ENCODE measurements at regions not wholly inside any gene's neighbourhood (a gene's known extent, or its start where the extent isn't known, plus 50 kb on each side); places are given as distances from the start of the nearest gene placed in this dataset.
"Not testable (repeated sequence)": the region's sequence is repeated elsewhere in the genome, so short reads cannot be mapped to it uniquely, and the experiment has no call there.

DNA sequence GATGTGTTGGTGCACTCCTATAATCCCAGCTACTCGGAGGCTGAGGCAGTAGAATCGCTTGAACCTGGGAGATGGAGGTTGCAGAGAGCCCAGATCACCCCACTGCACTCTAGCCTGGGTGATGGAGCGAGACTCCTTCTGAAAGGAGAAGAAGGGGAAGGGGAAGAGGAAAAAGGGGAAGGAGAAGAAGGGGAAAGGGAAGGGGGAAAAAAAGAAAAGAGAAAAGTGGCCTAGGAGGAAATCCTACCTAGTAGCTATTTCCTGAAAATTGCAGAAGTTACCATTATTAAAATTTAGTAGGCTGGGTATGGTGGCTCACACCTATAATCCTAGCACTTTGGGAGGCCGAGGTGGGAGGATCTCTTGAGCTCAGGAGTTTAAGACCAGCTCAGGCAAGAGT lies 67.4 kb downstream of the ARRDC3 start:
- DNase-seq, result no peak

DNA sequence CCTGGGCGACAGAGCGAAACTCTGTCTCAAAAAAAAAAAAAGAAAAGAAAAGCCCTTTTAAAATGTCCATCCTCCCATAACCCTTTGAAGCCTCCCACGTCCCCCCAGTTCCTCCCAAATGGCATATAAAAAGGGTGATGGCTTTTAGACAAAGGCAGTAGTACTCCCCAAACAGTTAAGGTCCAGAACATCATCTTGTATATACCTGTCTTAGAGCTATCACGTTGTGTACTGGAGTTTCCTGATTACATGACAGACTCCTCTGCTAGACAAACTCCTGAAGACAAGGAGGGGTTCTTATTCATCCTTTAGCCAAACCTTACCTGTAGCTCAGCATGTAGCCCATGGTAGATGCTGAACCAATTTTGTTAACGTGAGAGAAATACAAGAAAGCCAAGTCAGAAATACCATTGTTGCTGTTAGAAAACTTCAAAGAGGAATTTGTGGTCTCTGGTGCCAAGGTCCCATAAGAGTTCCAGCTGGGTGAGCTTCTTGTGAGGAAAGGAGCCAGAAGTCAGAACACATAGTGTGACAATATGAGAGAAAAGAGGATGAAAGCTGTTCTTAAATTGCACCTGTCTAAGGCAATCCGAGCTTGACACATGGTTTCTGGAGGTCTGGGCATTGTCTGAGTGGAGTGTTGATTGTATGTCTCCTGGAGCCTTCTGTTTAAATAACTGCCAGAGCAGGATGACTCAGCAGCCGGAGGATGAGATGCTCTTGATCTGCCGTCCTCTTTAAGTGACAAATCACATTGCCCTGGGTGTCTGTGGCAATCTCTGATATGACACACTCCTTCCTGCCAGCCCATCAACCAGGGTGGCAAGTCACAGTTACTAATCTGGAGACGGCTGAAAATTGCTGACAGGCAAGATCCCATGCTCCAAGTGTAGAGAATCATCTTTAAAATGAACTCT lies 69.1 kb downstream of the ARRDC3 start:
- peak; percentile 97 for DNase-seq

DNA sequence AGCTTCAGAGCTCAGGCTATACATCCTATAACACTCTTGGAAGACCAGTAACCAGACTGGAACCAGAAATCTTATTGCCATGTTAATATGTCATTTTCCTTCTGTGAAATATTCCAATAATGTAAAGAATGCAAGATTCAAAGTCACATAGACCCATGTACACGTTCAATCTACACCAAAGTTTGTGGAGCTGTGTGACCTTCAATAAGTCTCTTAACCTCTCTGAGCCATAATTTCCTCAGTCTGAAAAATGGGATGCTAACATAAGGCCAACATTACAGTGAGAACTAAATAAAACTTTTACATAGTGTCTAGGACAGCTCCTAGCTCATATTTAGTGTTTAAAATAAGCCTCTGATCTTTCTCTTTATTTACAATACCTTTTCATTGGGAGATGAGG lies 70.4 kb downstream of the ARRDC3 start:
- no peak for DNase-seq

DNA sequence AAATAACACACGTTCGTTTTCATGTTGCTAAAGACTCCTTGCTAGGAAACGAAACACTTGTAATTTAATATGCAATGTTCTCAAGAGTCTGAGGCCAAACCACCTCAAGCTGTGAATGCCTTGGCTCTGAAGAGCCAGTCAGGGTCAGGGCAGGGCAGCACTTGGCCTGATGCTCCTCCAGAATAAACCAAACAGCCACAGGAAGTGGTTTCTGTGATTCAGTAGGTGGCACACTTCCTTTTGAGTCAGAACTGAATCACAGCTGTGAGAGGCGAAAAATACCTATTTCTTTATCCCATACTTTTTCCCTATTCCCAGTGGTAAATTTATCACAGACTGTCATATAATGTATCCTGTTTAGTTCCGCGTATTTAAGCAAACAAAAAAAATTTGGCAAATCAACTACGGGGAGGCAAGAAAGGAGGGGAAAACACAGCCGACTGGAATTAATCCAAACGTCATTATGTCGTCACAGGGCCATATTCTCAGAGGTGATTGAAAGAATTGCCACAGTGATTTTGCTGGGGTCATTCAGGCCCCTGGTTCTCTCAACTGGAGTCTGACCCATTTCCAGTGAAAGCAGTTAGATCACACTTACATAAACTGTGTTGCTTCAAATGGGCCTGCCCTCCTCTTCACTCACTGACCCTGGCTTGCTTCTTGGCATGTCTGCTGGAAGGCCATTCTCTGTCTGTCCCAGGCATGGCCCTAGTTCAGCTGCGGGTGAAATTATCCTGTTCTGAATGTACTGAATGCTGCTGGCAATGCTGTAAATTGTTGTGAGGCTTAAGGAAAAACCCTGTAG lies 71.2 kb downstream of the ARRDC3 start:
- DNase-seq, result peak; percentile 54

DNA sequence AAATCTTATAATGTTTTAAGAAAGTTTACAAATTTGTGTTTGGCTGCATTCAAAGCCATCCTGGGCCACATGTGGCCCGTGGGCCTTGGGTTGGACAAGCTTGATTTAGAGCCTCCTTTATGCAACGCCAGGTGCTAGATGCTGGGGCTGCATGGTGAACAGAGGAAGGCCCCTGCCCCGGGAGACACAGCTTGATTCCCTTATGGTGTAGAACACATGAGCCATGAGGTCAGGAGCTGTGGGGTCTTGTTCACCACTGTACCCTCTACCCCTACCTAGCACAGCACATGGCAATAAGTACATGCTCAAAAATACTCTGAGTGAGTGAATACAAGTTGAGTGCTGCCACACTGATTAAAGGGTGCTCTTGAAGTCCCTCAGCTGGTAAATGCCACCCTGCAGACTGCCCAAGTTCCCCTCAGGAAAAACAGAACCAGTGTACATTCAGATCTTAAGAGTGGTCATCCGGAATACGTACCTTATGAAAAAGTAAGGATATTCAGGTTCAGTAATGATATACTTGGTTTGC lies 71.9 kb downstream of the ARRDC3 start:
- DNase-seq, result no peak

DNA sequence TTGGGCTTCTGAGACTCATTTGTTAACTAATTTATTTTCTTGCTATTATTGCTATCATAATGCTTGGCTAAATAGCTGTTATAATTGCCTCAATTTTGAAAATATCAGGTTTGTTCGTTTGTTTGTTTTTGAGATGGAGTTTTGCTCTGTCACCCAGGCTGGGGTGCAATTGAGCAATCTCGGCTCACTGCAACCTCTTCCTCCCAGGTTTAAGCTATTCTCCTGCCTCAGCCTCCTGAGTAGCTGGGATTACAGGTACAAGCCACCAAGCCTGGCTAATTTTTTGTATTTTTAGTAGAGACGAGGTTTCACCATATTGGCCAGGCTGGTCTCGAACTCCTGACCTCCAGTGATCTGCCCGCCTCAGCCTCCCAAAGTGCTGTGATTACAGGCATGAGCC lies 75.0 kb downstream of the ARRDC3 start:
- not testable (repeated sequence) for DNase-seq

DNA sequence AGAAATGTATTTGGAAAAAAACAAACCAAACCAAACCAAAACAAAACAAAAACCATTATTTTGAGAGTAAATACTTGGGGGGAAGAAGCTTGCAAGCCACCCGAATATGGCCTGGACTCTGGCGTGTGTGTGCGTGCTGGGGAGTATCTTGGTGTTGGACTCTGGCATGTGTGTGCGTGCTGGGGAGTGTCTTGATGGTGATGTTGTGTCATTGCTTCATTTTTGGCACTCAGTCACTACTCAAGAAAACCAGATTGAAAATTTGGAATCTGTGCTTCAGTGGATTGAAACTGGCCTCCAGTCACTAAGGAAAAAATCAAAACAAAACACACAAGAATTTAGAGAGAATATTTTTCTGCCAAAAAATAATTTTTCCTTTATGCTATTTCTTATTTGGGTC lies 76.1 kb downstream of the ARRDC3 start:
- DNase-seq, result no peak

DNA sequence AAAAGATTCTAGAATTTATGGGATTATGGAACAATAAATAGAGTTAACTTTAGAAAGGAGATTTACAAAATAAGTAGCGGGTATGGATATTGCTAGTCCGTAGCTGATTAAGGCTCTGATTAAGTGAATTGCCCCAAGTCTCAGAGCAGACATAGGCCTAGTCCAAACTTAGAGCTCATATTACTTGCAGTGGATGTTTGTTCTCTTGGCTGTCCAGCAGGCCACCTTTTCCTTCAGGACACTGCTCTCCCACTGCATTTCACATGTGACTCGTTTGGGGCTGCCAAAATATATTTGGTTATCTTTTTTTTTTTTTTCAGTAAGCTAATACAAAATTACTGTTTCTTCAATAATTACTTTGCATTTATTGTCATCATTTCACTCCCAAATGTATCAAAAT lies 76.6 kb downstream of the ARRDC3 start:
- no peak for DNase-seq

DNA sequence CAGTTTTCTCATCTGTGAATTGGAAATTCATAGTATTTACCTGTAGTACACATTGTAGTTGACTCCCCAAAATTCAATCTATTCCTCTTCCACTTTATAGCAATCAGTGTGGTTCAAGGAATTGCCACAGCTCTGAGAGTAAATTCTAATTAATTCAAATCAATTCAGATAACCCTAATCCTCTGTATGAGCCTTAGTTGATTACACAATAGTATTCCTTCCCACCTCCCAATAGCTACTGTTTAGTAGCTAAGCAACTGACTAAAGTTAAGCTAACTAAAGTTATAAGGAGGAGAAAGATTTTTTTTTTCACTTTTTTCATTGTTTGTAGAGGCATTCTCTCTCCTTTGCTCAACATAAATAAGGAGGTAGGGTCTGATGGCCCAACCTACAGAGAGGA lies 77.5 kb downstream of the ARRDC3 start:
- no peak for DNase-seq

DNA sequence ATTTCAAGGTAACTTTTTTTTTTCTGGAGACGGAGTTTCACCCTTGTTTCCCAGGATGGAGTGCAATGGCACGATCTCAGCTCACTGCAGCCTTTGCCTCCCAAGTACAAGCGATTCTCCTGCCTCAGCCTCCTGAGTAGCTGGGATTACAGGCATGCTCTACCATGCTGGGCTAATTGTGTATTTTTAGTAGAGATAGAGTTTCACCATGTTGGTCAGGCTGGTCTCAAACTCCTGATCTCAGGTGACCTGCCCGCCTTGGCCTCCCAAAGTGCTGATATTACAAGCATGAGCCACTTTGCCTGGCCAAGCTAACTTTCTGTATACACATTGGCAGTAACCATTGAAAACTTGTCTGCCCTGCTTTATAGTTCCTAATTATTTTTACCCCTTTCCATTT lies 79.1 kb downstream of the ARRDC3 start:
- DNase-seq, result not testable (repeated sequence)

DNA sequence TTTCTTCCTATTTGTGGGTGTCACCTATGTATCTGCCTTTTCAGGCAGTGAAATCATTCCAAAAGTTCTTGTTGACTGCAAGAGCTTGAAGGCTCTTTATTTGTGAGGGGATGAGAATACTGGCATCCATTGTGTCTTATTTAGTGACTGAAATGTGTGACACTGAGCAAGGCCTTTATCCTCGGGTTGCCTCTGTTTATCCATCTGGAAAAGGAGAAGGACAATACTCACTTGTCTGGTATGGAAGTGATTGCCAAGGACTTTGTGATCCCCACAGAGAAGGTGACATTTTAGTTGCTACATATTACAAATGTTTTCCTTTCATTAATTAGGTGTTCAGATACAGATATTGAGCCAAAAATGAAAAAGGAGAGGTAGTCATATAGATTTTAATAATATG lies 80.2 kb downstream of the ARRDC3 start:
- DNase-seq, result no peak

DNA sequence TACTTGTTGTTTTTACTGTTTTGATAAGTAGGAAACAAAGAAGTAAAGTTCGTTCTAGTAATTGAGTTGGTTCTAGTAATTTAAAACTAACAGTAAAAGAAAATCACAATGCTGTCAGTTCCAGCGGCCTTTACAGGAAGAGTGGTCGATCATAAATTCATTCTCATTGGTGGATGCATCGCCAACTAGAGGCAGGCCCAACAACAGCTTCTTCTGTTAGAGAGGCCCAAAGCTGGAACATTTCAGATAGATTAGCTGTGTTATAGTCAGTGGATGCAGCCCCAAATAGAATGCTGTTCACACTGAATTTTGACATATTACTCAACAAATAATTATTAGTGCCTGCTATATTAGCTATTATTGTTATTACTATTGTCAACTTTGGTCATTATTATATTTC lies 80.8 kb downstream of the ARRDC3 start:
- peak; percentile 23 for DNase-seq

DNA sequence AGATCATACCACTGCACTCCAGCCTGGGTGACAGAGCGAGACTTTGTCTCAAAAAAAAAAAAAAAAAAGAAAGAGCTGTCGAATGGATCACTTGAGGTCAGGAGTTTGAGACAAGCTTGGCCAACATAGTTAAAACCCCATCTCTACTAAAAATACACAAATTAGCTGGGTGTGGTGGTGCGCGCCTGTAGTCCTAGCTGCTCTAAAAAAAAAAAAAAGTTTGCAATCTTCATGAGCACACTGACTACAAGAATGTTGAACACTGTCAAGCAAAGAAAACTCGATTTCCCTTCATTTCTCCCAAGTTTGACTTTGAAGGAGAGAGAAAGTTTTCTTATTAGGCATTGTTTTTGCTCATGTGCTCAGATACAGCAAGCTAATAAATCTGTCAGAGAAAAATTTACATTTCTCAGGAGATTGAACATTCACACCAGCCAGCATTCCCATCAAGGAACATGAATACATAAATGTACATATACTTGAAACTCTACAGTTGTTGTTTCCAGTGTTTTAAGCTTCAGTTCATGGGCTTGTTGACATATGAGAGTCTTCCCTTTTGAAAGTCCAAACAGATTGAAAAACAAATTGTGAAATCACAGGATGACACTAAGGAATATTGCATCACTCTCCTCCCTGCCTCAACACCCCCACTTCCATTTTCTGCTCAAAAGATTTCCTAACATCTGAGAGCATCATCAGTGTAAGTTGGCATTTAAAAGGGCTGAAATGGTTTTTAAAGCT lies 81.8 kb downstream of the ARRDC3 start:
- no peak for DNase-seq

DNA sequence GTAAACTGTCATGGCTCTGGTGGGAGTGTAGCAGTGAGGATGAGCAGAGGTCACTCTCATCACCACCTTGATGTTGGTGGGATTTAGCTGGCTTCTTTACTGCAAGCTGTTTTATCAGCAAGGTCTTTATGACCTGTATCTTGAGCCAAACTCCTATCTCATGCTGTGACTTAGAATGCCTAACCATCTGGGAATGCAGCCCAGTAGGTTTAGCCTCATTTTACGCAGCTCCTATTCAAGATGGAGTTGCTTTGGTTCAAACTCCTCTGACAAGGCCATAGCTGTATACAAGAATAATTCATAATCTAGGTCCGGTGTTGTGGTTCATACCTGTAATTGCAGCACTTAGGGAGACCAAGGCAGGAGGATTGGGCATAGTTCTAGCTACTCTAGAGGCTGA lies 85.1 kb downstream of the ARRDC3 start:
- DNase-seq, result no peak

DNA sequence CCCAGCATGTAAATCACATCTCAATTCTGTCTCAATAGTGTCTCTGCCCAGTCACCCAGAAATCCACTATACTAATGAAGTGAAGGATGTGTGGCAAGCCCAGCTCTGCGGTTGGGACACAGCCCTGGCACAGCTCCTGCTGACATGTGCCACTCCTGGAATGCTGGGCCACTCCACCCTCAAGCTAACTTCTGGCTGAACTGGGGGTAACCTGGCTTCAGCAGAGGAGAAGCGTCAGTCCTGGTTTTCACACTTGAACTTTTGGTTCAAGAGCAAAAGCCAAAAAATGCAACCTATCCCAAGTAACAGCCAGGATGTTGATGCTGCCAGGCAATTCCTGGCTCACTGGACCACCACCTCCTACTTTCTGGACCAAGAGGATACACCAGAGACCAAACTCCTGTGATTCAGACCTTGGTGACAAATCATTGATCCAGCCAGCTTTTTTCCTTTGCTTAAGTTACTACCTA lies 86.4 kb downstream of the ARRDC3 start:
- no peak for DNase-seq

DNA sequence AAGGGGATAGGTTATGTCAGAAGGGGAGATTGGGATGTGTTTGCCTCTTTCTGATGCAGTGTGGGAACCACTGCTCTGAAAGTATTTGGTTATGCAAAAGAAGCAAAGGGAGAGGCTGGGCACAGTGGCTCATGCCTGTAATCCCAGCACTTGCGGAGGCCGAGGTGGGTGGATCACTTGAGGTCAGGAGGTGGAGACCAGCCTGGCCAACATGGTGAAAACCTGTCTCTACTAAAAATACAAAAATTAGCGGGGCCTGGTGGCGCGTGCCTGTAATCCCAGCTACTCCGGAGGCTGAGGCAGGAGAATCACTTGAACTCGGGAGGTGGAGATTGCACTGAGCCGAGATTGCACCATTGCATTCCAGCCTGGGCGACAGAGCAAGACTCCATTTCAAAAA lies 87.0 kb downstream of the ARRDC3 start:
- not testable (repeated sequence) for DNase-seq

DNA sequence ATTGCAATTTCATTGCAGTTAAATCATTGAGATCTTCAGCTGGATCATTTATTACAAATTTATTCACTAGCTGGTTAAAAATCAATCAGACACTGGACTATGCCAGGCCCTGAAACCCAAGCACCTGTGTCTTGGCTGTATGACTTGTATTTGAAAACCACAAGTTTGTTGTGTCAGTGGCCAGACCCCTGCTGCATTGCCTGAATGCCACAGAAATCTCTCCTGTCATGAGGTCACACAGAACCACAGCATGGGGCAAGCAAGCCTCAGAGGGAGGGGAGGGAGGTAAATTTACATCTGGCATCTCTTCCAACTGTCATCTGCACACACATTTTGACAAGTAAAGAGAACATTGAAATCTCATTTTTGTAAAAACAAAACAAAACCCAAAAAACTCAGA lies 90.0 kb downstream of the ARRDC3 start:
- peak; percentile 47 for DNase-seq

DNA sequence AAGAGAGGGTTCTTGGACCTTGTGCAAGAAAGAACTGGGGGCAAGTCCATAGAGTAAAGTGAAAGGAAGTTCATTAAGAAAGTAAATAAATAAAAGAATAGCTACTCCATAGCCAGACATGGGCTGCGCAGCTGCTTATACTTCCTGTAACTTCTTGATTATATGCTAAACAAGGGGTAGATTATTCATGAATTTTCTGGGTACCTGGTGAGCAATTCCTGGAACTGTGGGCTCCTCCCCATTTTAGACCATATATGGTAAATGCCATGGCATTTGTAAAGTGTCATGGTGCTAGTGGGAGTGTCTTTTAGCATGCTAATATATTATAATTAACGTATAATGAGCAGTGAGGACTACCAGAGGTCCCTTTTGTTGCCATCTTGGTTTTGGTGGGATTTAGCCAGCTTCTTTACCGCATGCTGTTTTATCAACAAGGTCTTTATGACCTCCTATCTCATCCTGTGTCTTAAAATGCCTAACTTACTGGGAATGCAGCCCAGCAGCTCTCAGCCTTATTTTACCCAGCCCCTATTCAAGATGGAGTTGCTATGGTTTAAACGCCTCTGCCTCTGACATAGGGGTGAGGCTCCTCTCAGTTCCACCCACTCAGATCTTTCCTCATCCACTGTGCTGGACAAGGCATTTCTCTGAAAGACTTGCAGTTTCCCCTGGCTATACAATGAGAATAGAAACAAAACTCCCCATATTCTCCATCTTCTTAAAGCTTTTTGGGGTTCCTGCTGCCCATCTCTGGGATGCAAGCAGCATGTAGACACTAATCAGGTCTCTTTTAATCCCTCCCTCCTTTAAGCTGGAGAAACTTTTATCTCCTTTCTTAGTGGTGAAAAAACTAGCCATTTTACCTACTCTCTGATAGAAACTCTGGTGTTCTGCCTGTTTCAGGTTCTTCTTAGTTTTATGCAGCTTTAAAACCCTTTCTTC lies 91.2 kb downstream of the ARRDC3 start:
- DNase-seq, result no peak

DNA sequence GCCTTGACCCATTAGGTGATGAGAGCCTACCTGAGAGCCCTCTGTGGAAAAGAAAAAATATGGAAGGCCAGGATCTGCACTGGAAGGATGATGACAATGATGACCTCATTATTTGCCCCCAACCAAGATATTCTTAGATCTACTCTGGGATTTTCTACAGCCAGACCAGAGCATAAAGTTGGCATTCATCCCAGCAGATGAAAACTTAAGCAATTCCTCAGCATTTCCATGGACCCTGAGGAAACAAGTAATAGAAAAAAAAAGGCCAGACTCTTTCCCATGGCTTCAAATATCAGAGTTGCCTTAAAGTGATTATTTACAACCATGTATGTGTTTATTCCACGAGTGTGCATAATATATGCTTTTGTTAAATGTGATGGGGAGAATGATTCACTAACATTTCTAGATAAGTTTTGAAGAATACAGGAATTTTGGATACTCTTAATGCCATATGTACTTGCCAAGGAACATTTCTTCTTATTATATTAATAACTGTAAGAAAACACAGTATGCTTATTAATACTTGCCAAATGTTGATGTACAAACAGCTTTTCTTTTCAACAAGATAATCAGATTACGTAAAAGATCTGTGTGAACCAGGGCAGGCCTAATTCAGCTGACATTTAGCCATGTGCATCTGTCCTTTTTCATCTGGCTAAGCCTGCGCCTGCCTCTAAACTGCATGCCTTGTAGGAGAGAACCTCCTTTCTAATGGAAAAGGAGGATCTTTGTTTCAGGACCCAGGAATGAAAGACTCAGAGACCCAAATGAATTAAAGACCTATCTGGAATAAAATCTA lies 94.8 kb downstream of the ARRDC3 start:
- no peak for DNase-seq

DNA sequence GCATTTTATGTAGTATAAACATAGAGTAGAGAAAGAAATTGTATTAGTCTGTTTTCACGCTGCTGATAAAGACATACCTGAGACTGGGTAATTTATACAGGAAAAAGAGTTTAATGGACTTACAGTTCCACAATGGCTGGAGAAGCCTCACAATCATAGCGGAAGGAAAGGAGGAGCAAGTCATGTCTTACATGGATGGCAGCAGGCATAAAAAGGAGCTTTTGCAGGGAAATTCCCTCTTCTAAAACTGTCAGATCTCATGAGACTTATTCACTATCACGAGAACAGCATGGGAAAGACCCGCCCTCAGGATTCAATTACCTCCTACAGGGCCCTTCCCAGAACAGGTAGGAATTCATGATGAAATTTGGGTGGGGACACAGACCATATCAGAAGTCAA lies 98.1 kb downstream of the ARRDC3 start:
- not testable (repeated sequence) for DNase-seq

DNA sequence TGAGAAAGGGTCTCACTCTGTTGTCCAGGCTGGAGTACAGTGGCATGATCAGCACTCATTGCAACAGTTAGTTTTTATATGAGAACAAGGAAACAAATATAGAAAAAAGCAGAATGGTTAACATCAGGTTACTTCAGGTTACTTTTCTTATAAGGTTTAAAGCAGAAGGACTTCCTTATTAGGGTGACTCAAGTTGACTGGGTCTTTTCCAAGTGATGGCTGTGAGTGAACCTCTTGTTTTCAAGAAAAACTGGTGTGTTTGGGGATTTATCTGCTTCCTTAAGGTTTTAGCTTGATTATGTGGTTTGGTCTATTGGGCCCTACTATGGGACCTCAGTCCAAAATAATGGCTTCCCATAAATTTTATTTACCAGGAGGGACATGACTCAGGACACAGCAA lies 99.2 kb downstream of the ARRDC3 start:
- no peak for DNase-seq

Measured in hematopoietic multipotent progenitor cell treated with erythropoietin and hydrocortisone succinate and interleukin-3 and kit ligand, for 6 days (in vitro differentiated cells).